HUDEP-2 (cell line): ENCODE measurements at regions not wholly inside any gene's neighbourhood (a gene's known extent, or its start where the extent isn't known, plus 50 kb on each side); places are given as distances from the start of the nearest gene placed in this dataset.
"Not testable (repeated sequence)": the region's sequence is repeated elsewhere in the genome, so short reads cannot be mapped to it uniquely, and the experiment has no call there.

Experiments used
- DNase-seq, 76 experiments: peaks; one replicate each; lab custom pipeline; 2025; ENCODE audit not compliant: unreplicated experiment in 76 of 76; lab: John Stamatoyannopoulos, UW

DNA sequence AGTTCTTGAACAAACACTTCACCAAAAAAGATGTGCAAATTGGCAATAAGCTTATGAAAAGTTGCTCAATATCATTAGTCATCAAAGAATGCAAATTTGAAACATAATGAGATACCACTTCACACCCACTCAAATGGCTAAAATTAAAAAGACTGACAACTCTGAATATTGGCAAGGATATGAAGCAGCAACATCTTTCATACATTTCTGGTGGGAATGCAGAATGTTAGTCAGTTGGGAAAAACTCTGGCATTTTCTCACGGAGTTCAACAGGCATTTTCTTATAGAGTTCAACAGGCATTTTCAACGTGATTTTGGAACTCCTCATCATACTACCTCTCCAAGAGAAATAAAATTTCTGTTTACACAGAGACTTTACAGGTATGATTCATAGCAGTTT lies 297.4 kb upstream of the MAGEC2 start:
- DNase-seq = no peak

DNA sequence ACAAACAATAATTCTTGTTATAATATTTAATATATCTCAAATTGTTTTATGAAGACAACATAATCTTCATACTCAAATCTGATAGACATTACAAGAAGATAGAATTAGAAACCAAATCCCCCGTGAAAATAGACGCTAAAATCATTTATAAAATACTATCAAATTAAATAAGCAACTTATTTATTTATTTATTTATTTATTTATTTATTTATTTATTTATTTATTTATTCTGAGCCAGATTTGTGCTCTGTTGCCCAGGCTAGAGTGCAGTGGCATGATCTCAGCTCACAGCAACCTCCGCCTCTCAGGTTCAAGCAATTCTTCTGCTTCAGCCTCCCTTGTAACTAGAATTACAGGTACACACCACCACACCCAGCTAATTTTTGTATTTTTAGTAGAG lies 294.9 kb upstream of the MAGEC2 start:
- DNase-seq = no peak

DNA sequence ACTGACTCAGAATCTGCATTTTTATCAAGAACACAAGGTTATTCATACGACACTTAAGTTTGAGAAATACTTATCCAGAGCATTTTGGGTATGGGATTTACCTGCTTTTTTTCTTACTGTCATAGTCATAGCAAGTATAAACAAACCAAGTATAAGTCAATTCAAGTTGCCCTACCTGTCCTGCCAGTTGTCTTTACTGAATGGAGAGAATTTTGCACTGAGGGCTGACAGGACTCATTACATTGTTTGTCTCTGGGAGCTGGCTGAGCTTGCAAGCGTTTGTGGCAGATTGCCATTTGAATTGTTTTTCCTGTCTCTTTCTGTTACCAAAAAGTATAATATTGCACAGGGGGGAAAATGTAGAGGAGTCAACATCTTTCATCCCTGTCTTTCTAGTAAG lies 278.9 kb upstream of the MAGEC2 start:
- no peak for DNase-seq

GRCh38 chrX:142446349-142446748 lies 241.3 kb upstream of the MAGEC2 start:
- no peak for DNase-seq

- DNase-seq = no peak
Measured at GRCh38 chrX:142428916-142429315, 223.8 kb upstream of the MAGEC2 start.

DNA sequence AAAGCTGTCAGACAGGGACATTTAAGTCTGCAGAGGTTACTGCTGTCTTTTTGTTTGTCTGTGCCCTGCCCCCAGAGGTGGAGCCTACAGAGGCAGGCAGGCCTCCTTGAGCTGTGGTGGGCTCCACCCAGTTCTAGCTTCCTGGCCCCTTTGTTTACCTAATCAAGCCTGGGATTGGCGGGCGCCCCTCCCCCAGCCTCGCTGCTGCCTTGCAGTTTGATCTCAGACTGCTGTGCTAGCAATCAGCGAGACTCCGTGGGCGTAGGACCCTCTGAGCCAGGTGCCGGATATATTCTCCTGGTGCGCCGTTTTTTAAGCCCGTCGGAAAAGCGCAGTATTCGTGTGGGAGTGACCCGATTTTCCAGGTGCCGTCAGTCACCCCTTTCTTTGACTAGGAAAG lies 185.9 kb upstream of the MAGEC2 start:
- DNase-seq = not testable (repeated sequence)

- DNase-seq = no peak
Measured at GRCh38 chrX:142363501-142363900, 158.4 kb upstream of the MAGEC2 start.

- DNase-seq = no peak
Measured at GRCh38 chrX:142359331-142359730, 154.2 kb upstream of the MAGEC2 start.

- DNase-seq = no peak
Measured at GRCh38 chrX:142327182-142327581, 122.1 kb upstream of the MAGEC2 start.

- DNase-seq = no peak
Measured at GRCh38 chrX:142312591-142312990, 107.5 kb upstream of the MAGEC2 start.

GRCh38 chrX:142299406-142299805 lies 94.3 kb upstream of the MAGEC2 start:
- no peak for DNase-seq

DNA sequence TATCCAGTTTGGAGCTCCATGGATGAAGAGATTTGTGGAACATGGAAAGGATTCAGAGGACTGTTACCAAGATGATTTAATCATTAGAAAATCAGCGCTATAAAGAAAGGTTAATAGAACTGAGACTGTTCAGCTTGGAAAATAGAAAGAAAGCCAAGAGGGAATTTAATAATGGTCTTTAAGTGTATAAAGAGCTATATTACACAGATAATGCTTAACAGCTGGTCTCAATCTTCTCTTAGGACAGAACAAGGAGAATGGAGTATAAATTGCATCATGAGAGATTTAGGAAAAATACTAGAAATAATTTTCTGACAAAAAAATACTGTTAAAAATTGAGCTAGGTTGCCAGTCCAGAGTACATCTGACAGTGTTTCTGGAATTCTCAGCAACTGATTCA lies 91.3 kb upstream of the MAGEC2 start:
- DNase-seq = no peak

GRCh38 chrX:142295190-142295589 lies 90.1 kb upstream of the MAGEC2 start:
- no peak for DNase-seq

DNA sequence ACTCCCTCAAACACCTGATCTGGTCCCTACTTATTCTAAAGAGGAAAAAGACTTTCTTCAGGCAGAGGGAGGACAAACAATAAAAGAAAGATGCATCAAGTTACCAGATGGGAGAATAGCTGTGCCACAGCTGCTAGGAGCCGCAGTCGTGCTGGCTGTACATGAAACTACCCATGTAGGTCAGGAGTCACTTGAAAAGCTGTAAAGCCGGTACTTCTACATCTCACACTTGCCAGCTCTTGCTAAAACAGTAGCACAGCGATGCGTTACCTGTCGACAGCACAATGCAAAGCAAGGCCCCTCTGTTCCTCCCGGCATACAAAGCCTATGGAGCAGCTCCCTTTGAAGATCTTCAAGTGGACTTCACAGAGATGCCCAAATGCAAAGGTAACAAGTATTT lies 65.1 kb upstream of the MAGEC2 start:
- not testable (repeated sequence) for DNase-seq

DNA sequence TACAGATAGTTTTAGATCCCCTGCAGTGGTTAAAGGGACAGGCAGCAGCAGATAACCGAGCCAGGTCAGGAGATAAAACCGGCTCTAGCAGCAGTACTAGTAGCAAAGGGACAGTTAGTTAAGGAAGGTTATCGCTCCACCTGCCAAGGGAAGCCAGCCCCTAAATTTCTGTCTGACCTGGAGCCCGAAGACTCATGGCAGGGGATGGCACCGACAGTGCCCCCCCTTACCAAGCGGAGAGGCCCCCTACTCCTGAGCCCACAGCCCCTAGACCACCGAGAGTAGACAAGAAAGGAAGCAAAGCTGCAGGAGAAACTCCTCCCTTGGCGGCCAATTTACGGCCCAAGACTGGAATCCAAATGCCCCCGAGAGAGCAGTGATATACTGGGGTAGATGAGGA lies 61.3 kb upstream of the MAGEC2 start:
- DNase-seq = no peak

GRCh38 chrX:142265549-142265948 lies 60.5 kb upstream of the MAGEC2 start:
- not testable (repeated sequence) for DNase-seq

DNA sequence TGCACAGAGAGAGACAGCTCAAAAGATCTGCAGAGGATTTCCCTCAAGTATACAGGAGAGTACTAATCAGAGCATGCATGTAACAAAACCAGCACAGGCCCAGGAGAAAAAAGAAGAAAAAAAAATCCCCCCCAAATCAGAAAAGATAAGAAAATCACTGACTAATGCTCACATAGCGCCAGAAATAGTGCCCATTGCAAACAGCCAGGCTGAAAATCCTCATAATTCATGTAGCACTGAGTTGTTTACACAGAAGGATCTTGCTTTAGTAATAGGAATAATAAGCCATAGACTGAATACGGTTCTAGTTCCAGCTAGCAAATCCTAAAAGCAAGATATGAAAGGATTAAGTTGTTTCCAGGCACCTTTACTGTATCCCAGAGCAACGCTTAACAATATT lies 51.8 kb upstream of the MAGEC2 start:
- DNase-seq = peak in 1 of 76 experiments; percentile 0
